Gastrocnemius medialis (tissue), 4 donors: ENCODE measurements at regions not wholly inside any gene's neighbourhood (a gene's known extent, or its start where the extent isn't known, plus 50 kb on each side); places are given as distances from the start of the nearest gene placed in this dataset.

Source experiments
- CTCF ChIP-seq, 5 experiments: fragments of 450-650 bp in 3 of 5; fragments of 200-600 bp in 2 of 5; sonication (generic) in 2 of 5; IDR thresholded peaks in 4 of 5; conservative IDR thresholded peaks in 1 of 5; 1 replicate in 4 of 5; 2 replicates in 1 of 5; pipeline ENCODE4 v1.5.1; 2016 to 2019; ENCODE audit warnings: antibody characterized with exemption in 5 of 5, mild to moderate bottlenecking in 3 of 5, moderate library complexity in 3 of 5
- POLR2A ChIP-seq, 2 donors: fragments of 450-650 bp; IDR thresholded peaks; one replicate each; pipeline ENCODE4 v1.6.1; 2017; ENCODE audit warnings: antibody characterized with exemption in 2 of 2, mild to moderate bottlenecking in 2 of 2, moderate library complexity in 2 of 2

DNA sequence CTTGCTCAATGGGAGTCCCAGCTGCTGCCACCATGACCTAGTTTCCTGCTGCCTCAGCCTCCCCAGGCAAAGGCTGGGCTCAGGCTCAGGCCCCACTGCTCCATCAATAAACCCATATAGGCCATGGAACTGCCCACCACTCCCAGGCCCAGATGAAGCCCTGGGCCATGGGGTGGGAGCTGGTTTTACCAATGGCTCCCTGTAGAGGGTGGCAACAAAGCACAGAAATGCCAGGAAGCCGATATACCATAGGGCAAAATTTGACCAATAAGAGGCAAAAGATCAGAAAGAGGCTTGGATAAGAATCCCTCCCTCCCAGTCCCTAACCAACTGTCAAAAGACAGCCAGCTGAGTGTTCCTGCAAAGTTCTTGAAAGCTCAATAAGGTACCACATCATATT is 101.8 kb upstream of the DOCK1 start:
- TF ChIP-seq POLR2A (IDR thresholded peaks at IDR 0.05) (no peak), CTCF (IDR thresholded peaks at IDR 0.05 in 4 of 5, conservative IDR thresholded peaks at IDR 0.05 in 1 of 5) (no peak)
